ENCODE measurements at regions not wholly inside any gene's neighbourhood (a gene's known extent, or its start where the extent isn't known, plus 50 kb on each side); places are given as distances from the start of the nearest gene placed in this dataset.
A peak's percentile ranks its signal among the peaks of the same experiment; 100 is the strongest.

DNA sequence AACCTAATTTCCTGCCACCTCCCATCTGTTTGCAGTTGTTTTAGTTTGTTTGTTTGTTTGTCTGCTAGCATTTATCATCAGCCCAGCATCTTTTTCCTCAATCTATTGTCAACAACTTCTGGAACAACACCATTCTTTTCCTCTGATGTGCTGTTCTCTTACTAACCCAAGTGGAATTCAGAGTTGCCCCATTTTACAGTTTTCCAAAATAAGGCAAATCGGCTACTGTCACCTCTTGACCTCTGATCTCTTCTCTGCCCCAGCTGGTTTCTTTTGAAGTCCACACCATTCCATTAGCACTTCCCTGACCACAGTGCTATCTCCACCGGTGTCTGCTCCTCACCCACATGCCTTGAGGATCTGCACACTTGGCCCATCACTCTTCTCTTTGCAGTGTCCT is 102.4 kb downstream of the EFNB2 start:
- Histone ChIP-seq H3K4me1 (ENCODE audit: control insufficient read depth in 2 of 2, insufficient read depth in 1 of 2, low read depth in 1 of 2, low read length in 2 of 2) (peaks cover 0 to 2% of the 10 kb centered on the region in 2 donors), H3K9me3 (replicated peaks in 1 of 2; ENCODE audit: control insufficient read depth in 2 of 2, insufficient read depth in 1 of 2, low read depth in 1 of 2, low read length in 2 of 2) (peaks cover 0 to 8% of the 10 kb centered on the region in 2 donors), H2BK12ac (ENCODE audit: low read length) (no peak overlapping the region), H2BK15ac (ENCODE audit: low read length) (no peak overlapping the region), H3K4ac (ENCODE audit: low read length) (no peak overlapping the region), H2AFZ (ENCODE audit: low read length) (no peak overlapping the region), H3K18ac (ENCODE audit: low read length) (peak overlapping the region; percentile 11), H3K9ac (ENCODE audit: low read depth, low read length, poor library complexity) (no peak overlapping the region), H3K79me1 (ENCODE audit: low read depth, low read length) (no peaks in the 10 kb centered on the region), H3K27me3 (ENCODE audit: control insufficient read depth in 3 of 3, insufficient read depth in 3 of 3, low read depth in 1 of 3, low read length in 3 of 3) (peaks cover 0 to 2% (median 0%) of the 10 kb centered on the region in 3 experiments), H3K23ac (ENCODE audit: low read depth, low read length, poor library complexity) (no peak overlapping the region), H2BK5ac (ENCODE audit: low read length) (no peak overlapping the region), H2AK5ac (ENCODE audit: low read depth, low read length) (no peak overlapping the region), H3K4me3 (ENCODE audit: low read length in 2 of 2) (no peak overlapping the region), H4K8ac (ENCODE audit: low read depth, low read length) (no peak overlapping the region), H3K14ac (ENCODE audit: low read length) (no peak overlapping the region), H3K27ac (replicated peaks; ENCODE audit: low read length) (no peak overlapping the region), H3K4me2 (ENCODE audit: insufficient read depth, low read length, poor library complexity, severe bottlenecking) (no peak overlapping the region), H2BK120ac (ENCODE audit: low read depth, low read length) (no peak overlapping the region), H3K36me3 (replicated peaks in 1 of 2; ENCODE audit: control insufficient read depth in 2 of 2, insufficient read depth in 2 of 2, low read length in 2 of 2) (no peaks in the 10 kb centered on the region), H4K91ac (ENCODE audit: low read depth, low read length, poor library complexity) (no peak overlapping the region)
- no CpG with 5 or more reads among the region's 2 CpGs for WGBS, 2 donors (ENCODE audit: extremely low coverage in 2 of 2, insufficient read length in 2 of 2, insufficient replicate concordance in 1 of 2)
- no peak for DNase-seq (ENCODE audit: low spot score)

DNA sequence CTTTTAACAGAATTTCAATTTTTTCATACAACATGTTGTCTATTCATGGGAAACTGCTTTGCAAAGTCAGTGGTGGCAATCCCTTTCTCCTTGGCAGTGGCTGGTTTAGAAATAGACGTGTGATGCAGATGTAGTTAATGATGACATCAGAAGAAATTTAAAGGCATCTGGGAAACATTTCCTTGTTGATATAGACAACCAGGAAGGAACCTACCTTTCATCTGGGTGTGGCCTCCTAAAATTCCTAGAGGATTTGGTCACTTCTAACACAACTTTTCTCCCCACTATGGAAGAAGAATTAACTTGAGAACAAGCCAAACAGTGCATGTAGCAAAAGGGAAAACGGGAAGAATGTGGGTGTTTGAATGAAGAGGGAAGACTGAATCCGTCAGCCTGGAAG is 102.8 kb downstream of the EFNB2 start:
- WGBS, 2 donors (ENCODE audit: extremely low coverage in 2 of 2, insufficient read length in 2 of 2, insufficient replicate concordance in 1 of 2) = no CpG with 5 or more reads among the region's 3 CpGs
- H3K4me3 ChIP-seq (ENCODE audit: low read length in 2 of 2) = no peak overlapping the region
- no peak overlapping the region for H3K4ac ChIP-seq (ENCODE audit: low read length)
- no peak overlapping the region for H2BK5ac ChIP-seq (ENCODE audit: low read length)
- no peak overlapping the region for H2BK15ac ChIP-seq (ENCODE audit: low read length)
- H4K8ac ChIP-seq (ENCODE audit: low read depth, low read length) = no peak overlapping the region
- H3K9ac ChIP-seq (ENCODE audit: low read depth, low read length, poor library complexity) = no peak overlapping the region
- H3K4me2 ChIP-seq (ENCODE audit: insufficient read depth, low read length, poor library complexity, severe bottlenecking) = no peak overlapping the region
- no peak for DNase-seq (ENCODE audit: low spot score)
- peaks cover 0 to 2% (median 0%) of the 10 kb centered on the region in 3 experiments for H3K27me3 ChIP-seq (ENCODE audit: control insufficient read depth in 3 of 3, insufficient read depth in 3 of 3, low read depth in 1 of 3, low read length in 3 of 3)
- no peak overlapping the region for H3K27ac ChIP-seq (replicated peaks; ENCODE audit: low read length)
- no peak overlapping the region for H2BK12ac ChIP-seq (ENCODE audit: low read length)
- no peak overlapping the region for H4K91ac ChIP-seq (ENCODE audit: low read depth, low read length, poor library complexity)
- no peak overlapping the region for H3K18ac ChIP-seq (ENCODE audit: low read length)
- no peak overlapping the region for H3K14ac ChIP-seq (ENCODE audit: low read length)
- peaks cover 0 to 2% of the 10 kb centered on the region in 2 donors for H3K4me1 ChIP-seq (ENCODE audit: control insufficient read depth in 2 of 2, insufficient read depth in 1 of 2, low read depth in 1 of 2, low read length in 2 of 2)
- H3K36me3 ChIP-seq (replicated peaks in 1 of 2; ENCODE audit: control insufficient read depth in 2 of 2, insufficient read depth in 2 of 2, low read length in 2 of 2) = no peaks in the 10 kb centered on the region
- H2AK5ac ChIP-seq (ENCODE audit: low read depth, low read length) = no peak overlapping the region
- H3K9me3 ChIP-seq (replicated peaks in 1 of 2; ENCODE audit: control insufficient read depth in 2 of 2, insufficient read depth in 1 of 2, low read depth in 1 of 2, low read length in 2 of 2) = peaks cover 0 to 8% of the 10 kb centered on the region in 2 donors
- no peak overlapping the region for H3K23ac ChIP-seq (ENCODE audit: low read depth, low read length, poor library complexity)
- no peaks in the 10 kb centered on the region for H3K79me1 ChIP-seq (ENCODE audit: low read depth, low read length)
- no peak overlapping the region for H2BK120ac ChIP-seq (ENCODE audit: low read depth, low read length)
- H2AFZ ChIP-seq (ENCODE audit: low read length) = no peak overlapping the region

DNA sequence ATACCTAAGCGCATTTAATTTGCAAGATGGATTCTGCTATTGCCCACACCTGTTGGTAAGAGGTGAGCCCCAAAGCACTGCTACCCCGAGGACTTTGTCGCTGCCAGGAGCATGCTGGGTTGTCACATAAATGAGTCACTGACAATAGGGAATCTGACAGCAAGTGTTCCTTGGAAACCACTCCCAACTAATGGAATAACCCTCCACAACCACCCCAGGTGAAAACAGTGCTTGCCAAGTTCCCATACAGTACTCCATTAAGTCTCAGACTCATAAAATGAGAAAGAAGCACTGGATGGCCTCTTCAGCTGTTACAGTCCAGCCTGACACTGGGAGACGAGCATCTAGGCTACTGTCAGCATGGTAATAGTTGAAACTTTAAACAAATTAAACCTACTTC is 108.6 kb downstream of the EFNB2 start:
- no peak overlapping the region for H3K4me2 ChIP-seq (ENCODE audit: insufficient read depth, low read length, poor library complexity, severe bottlenecking)
- peaks cover 9 to 17% of the 10 kb centered on the region in 2 donors for H3K4me1 ChIP-seq (ENCODE audit: control insufficient read depth in 2 of 2, insufficient read depth in 1 of 2, low read depth in 1 of 2, low read length in 2 of 2)
- no peak overlapping the region for H2BK12ac ChIP-seq (ENCODE audit: low read length)
- no peak for DNase-seq (ENCODE audit: low spot score)
- no peak overlapping the region for H3K9ac ChIP-seq (ENCODE audit: low read depth, low read length, poor library complexity)
- no peak overlapping the region for H2BK5ac ChIP-seq (ENCODE audit: low read length)
- H3K79me1 ChIP-seq (ENCODE audit: low read depth, low read length) = no peaks in the 10 kb centered on the region
- no peak overlapping the region for H3K18ac ChIP-seq (ENCODE audit: low read length)
- H2AFZ ChIP-seq (ENCODE audit: low read length) = no peak overlapping the region
- no peak overlapping the region for H3K14ac ChIP-seq (ENCODE audit: low read length)
- no peaks in the 10 kb centered on the region for H3K36me3 ChIP-seq (replicated peaks in 1 of 2; ENCODE audit: control insufficient read depth in 2 of 2, insufficient read depth in 2 of 2, low read length in 2 of 2)
- no peak overlapping the region for H4K8ac ChIP-seq (ENCODE audit: low read depth, low read length)
- H3K4ac ChIP-seq (ENCODE audit: low read length) = no peak overlapping the region
- H3K27me3 ChIP-seq (ENCODE audit: control insufficient read depth in 3 of 3, insufficient read depth in 3 of 3, low read depth in 1 of 3, low read length in 3 of 3) = no peaks in the 10 kb centered on the region
- peaks cover 0 to 3% of the 10 kb centered on the region in 2 donors for H3K9me3 ChIP-seq (replicated peaks in 1 of 2; ENCODE audit: control insufficient read depth in 2 of 2, insufficient read depth in 1 of 2, low read depth in 1 of 2, low read length in 2 of 2)
- H2AK5ac ChIP-seq (ENCODE audit: low read depth, low read length) = no peak overlapping the region
- no peak overlapping the region for H3K27ac ChIP-seq (replicated peaks; ENCODE audit: low read length)
- no CpG with 5 or more reads among the region's 4 CpGs for WGBS, 2 donors (ENCODE audit: extremely low coverage in 2 of 2, insufficient read length in 2 of 2, insufficient replicate concordance in 1 of 2)
- no peak overlapping the region for H3K4me3 ChIP-seq (ENCODE audit: low read length in 2 of 2)
- H2BK120ac ChIP-seq (ENCODE audit: low read depth, low read length) = no peak overlapping the region
- H3K23ac ChIP-seq (ENCODE audit: low read depth, low read length, poor library complexity) = no peak overlapping the region
- H2BK15ac ChIP-seq (ENCODE audit: low read length) = no peak overlapping the region
- no peak overlapping the region for H4K91ac ChIP-seq (ENCODE audit: low read depth, low read length, poor library complexity)

DNA sequence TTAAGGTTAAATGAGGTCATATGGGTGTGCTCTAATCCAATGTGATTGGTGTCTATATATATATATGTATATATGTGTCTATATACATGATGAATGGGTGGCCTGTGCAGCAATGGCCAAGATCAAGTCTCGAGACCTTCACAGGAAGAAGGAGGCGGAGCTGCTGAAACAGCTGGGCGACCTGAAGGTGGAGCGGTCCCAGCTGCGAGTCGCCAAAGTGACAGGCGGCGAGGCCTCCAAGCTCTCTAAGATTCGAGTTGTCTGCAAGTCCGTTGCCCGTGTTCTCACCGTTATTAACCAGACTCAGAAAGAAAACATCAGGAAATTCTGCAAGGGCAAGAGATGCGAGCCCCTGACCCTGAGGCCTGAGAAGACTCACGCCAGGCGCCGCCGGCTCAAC is 109.8 kb downstream of the EFNB2 start:
- Histone ChIP-seq H3K9ac (ENCODE audit: low read depth, low read length, poor library complexity) (no peak overlapping the region), H3K4me3 (ENCODE audit: low read length in 2 of 2) (no peak overlapping the region), H2AFZ (ENCODE audit: low read length) (no peak overlapping the region), H2BK15ac (ENCODE audit: low read length) (no peak overlapping the region), H2AK5ac (ENCODE audit: low read depth, low read length) (no peak overlapping the region), H3K9me3 (replicated peaks in 1 of 2; ENCODE audit: control insufficient read depth in 2 of 2, insufficient read depth in 1 of 2, low read depth in 1 of 2, low read length in 2 of 2) (peaks cover 0 to 3% of the 10 kb centered on the region in 2 donors), H3K27ac (replicated peaks; ENCODE audit: low read length) (no peak overlapping the region), H3K18ac (ENCODE audit: low read length) (peak overlapping the region; percentile 27), H2BK120ac (ENCODE audit: low read depth, low read length) (no peak overlapping the region), H3K79me1 (ENCODE audit: low read depth, low read length) (no peaks in the 10 kb centered on the region), H3K4me1 (ENCODE audit: control insufficient read depth in 2 of 2, insufficient read depth in 1 of 2, low read depth in 1 of 2, low read length in 2 of 2) (peaks cover 9 to 17% of the 10 kb centered on the region in 2 donors), H4K91ac (ENCODE audit: low read depth, low read length, poor library complexity) (no peak overlapping the region), H3K27me3 (ENCODE audit: control insufficient read depth in 3 of 3, insufficient read depth in 3 of 3, low read depth in 1 of 3, low read length in 3 of 3) (no peaks in the 10 kb centered on the region), H2BK5ac (ENCODE audit: low read length) (no peak overlapping the region), H4K8ac (ENCODE audit: low read depth, low read length) (no peak overlapping the region), H3K14ac (ENCODE audit: low read length) (no peak overlapping the region), H3K23ac (ENCODE audit: low read depth, low read length, poor library complexity) (no peak overlapping the region), H2BK12ac (ENCODE audit: low read length) (no peak overlapping the region), H3K4ac (ENCODE audit: low read length) (no peak overlapping the region), H3K4me2 (ENCODE audit: insufficient read depth, low read length, poor library complexity, severe bottlenecking) (no peak overlapping the region), H3K36me3 (replicated peaks in 1 of 2; ENCODE audit: control insufficient read depth in 2 of 2, insufficient read depth in 2 of 2, low read length in 2 of 2) (no peaks in the 10 kb centered on the region)
- no peak for DNase-seq (ENCODE audit: low spot score)
- no CpG with 5 or more reads among the region's 17 CpGs for WGBS, 2 donors (ENCODE audit: extremely low coverage in 2 of 2, insufficient read length in 2 of 2, insufficient replicate concordance in 1 of 2)

All from neuronal stem cell (in vitro differentiated cells).